Peyer's patch (tissue), 4 donors: ENCODE measurements at regions not wholly inside any gene's neighbourhood (a gene's known extent, or its start where the extent isn't known, plus 50 kb on each side); places are given as distances from the start of the nearest gene placed in this dataset.

Source experiments
- DNase-seq, 3 donors: peaks; one replicate each; pipeline ENCODE4 v3.0.0-alpha.2; 2017 to 2019
- H3K27ac ChIP-seq, 4 donors: fragments of 200-600 bp; sonication (generic); one replicate each; pipeline ENCODE4 v1.5.1; 2016 to 2019
- H3K27me3 ChIP-seq, 2 donors: fragments of 200-600 bp; sonication (generic); one replicate each; pipeline ENCODE4 v1.5.1; 2019
- H3K36me3 ChIP-seq, 3 donors: fragments of 200-600 bp; sonication (generic); one replicate each; pipeline ENCODE4 v1.5.1; 2016 to 2019
- H3K4me1 ChIP-seq, 4 donors: fragments of 200-600 bp; sonication (generic); one replicate each; pipeline ENCODE4 v1.5.1; 2016 to 2019
- H3K4me3 ChIP-seq, 4 donors: fragments of 200-600 bp; sonication (generic); 1 replicate in 3 of 4; 2 replicates in 1 of 4; pipeline ENCODE4 v1.5.1; 2016 to 2019; ENCODE audit warnings: mild to moderate bottlenecking in 1 of 4
- H3K9me3 ChIP-seq, 4 donors: fragments of 200-600 bp; sonication (generic); one replicate each; pipeline ENCODE4 v1.5.1; 2016 to 2019; ENCODE audit warnings: mild to moderate bottlenecking in 1 of 4
- POLR2A ChIP-seq, 2 donors: fragments of 450-650 bp; IDR thresholded peaks; one replicate each; pipeline ENCODE4 v1.5.1; 2017; ENCODE audit warnings: antibody characterized with exemption in 2 of 2, mild to moderate bottlenecking in 2 of 2, moderate library complexity in 2 of 2
- TF ChIP-seq, protein P1 (sequence below), 6 experiments: fragments of 450-650 bp in 4 of 6; fragments of 200-600 bp in 2 of 6; sonication (generic) in 1 of 6; IDR thresholded peaks; one replicate each; pipeline ENCODE4 v1.5.1; 2017 to 2019; ENCODE audit warnings: antibody characterized with exemption in 6 of 6, mild to moderate bottlenecking in 3 of 6, moderate library complexity in 1 of 6

DNA sequence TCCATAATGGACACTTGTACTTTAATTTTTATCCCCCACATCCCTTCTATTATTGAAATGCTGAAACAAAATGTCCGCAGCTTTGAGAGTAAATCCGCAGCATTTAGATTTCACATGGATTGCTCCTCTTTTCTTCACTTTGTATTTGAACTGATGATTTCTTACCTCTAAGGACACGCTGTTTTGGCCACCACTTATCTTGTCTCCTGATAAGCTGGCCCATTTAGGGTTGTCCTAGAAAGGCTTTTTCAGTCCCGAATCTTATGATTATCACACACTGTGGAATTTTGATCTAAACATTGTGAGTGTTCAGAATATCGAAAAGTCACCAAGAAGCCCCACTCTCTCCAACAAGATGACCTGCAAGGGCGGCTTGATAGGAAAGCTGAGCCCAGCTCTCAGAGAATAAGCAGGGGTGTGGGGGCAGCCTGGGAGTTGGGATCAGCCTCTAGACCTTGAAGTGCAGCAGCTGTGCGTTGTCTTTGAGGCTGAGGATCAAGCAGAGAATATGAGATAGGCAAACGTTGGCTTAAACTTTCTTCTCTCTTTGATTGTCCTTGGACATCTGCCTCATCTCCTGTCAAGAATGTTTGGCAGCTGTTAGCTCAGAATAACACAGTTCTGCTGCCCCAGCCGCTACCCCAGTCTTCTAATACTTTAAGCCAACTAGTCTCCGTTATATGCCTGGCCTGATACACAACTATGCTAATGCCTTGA is 399.7 kb upstream of the NR2F2 start:
- Histone ChIP-seq H3K4me1 (no peaks in the 10 kb centered on the region), H3K36me3 (no peaks in the 10 kb centered on the region), H3K27me3 (no peaks in the 10 kb centered on the region), H3K4me3 (no peak overlapping the region), H3K9me3 (no peaks in the 10 kb centered on the region), H3K27ac (no peak overlapping the region)
- no peak for DNase-seq
- no peak for TF ChIP-seq POLR2A (IDR thresholded peaks at IDR 0.05)
- TF ChIP-seq, protein P1, sequence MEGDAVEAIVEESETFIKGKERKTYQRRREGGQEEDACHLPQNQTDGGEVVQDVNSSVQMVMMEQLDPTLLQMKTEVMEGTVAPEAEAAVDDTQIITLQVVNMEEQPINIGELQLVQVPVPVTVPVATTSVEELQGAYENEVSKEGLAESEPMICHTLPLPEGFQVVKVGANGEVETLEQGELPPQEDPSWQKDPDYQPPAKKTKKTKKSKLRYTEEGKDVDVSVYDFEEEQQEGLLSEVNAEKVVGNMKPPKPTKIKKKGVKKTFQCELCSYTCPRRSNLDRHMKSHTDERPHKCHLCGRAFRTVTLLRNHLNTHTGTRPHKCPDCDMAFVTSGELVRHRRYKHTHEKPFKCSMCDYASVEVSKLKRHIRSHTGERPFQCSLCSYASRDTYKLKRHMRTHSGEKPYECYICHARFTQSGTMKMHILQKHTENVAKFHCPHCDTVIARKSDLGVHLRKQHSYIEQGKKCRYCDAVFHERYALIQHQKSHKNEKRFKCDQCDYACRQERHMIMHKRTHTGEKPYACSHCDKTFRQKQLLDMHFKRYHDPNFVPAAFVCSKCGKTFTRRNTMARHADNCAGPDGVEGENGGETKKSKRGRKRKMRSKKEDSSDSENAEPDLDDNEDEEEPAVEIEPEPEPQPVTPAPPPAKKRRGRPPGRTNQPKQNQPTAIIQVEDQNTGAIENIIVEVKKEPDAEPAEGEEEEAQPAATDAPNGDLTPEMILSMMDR (IDR thresholded peaks at IDR 0.05), result no peak

GRCh38 chr15:95931619-95932018 is 398.9 kb upstream of the NR2F2 start:
- no peak overlapping the region for H3K27ac ChIP-seq
- H3K4me1 ChIP-seq, result no peaks in the 10 kb centered on the region
- H3K4me3 ChIP-seq, result no peak overlapping the region
- H3K27me3 ChIP-seq, result no peaks in the 10 kb centered on the region
- H3K9me3 ChIP-seq, result no peaks in the 10 kb centered on the region
- H3K36me3 ChIP-seq, result no peaks in the 10 kb centered on the region
- no peak for DNase-seq
- TF ChIP-seq, protein P1 (IDR thresholded peaks at IDR 0.05), result no peak
- no peak for TF ChIP-seq POLR2A (IDR thresholded peaks at IDR 0.05)

DNA sequence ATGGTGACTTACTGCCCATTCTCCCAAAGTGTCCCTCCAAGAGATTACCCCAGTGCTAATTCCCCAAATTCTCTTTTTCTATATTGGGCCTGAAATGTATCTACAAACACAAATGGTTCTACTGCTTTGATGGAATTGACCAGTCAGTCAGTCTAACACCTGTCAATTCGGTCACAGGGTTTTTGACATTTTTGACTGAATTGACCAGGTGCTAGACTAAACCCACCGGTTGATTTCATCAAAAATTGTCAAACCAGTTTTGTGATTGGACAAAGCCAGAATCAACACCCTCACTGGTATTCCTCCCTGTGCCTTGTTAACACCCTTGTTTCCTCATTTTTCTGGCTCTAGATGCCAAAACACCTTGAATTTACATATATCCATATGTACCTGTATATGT is 398.4 kb upstream of the NR2F2 start:
- H3K27ac ChIP-seq, result no peak overlapping the region
- H3K27me3 ChIP-seq, result no peaks in the 10 kb centered on the region
- no peaks in the 10 kb centered on the region for H3K4me1 ChIP-seq
- TF ChIP-seq POLR2A (IDR thresholded peaks at IDR 0.05), result no peak
- TF ChIP-seq, protein P1 (IDR thresholded peaks at IDR 0.05), result no peak
- H3K9me3 ChIP-seq, result no peaks in the 10 kb centered on the region
- DNase-seq, result no peak
- H3K4me3 ChIP-seq, result no peak overlapping the region
- no peaks in the 10 kb centered on the region for H3K36me3 ChIP-seq

DNA sequence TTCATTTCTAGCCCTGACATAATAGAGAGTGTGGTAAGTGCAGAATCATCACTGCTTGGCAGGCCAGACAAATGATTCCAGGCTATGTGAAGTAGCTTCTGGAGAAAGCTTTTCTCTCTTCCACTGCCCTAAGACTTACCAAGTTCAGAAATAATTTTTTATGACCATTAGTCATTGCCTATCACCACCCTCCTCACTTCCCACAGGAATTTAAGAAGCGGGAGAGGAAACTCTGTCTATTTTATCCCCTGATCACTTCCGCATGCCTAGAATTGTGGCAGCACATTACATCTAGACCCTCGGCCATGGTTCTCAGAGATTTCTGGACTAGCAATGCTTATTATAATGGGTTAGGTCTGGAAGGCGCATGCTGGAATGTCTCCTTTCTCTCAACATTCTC is 397.8 kb upstream of the NR2F2 start:
- H3K36me3 ChIP-seq, result no peaks in the 10 kb centered on the region
- TF ChIP-seq POLR2A (IDR thresholded peaks at IDR 0.05), result no peak
- TF ChIP-seq, protein P1 (IDR thresholded peaks at IDR 0.05), result no peak
- H3K4me3 ChIP-seq, result no peak overlapping the region
- DNase-seq, result no peak
- no peaks in the 10 kb centered on the region for H3K4me1 ChIP-seq
- H3K9me3 ChIP-seq, result no peaks in the 10 kb centered on the region
- H3K27me3 ChIP-seq, result no peaks in the 10 kb centered on the region
- H3K27ac ChIP-seq, result no peak overlapping the region

- TF ChIP-seq POLR2A (IDR thresholded peaks at IDR 0.05), result no peak
- TF ChIP-seq, protein P1 (IDR thresholded peaks at IDR 0.05), result no peak
- no peak overlapping the region for H3K4me3 ChIP-seq
- H3K4me1 ChIP-seq, result no peaks in the 10 kb centered on the region
- no peak for DNase-seq
- H3K9me3 ChIP-seq, result no peaks in the 10 kb centered on the region
- H3K36me3 ChIP-seq, result no peaks in the 10 kb centered on the region
- no peaks in the 10 kb centered on the region for H3K27me3 ChIP-seq
- H3K27ac ChIP-seq, result no peak overlapping the region
These were observed 394.6 kb upstream of the NR2F2 start for GRCh38 chr15:95935852-95936251.

- H3K4me1 ChIP-seq, result no peaks in the 10 kb centered on the region
- no peak for DNase-seq
- no peaks in the 10 kb centered on the region for H3K36me3 ChIP-seq
- no peak overlapping the region for H3K4me3 ChIP-seq
- H3K9me3 ChIP-seq, result no peaks in the 10 kb centered on the region
- H3K27me3 ChIP-seq, result no peaks in the 10 kb centered on the region
- H3K27ac ChIP-seq, result no peak overlapping the region
- TF ChIP-seq, protein P1 (IDR thresholded peaks at IDR 0.05), result no peak
- TF ChIP-seq POLR2A (IDR thresholded peaks at IDR 0.05), result no peak
These were observed 393.4 kb upstream of the NR2F2 start for GRCh38 chr15:95937128-95937528.
